Activated CD4-positive, alpha-beta T cell treated with anti-CD3 and anti-CD28 coated beads for 24 hours (primary cell): ENCODE measurements at regions not wholly inside any gene's neighbourhood (a gene's known extent, or its start where the extent isn't known, plus 50 kb on each side); places are given as distances from the start of the nearest gene placed in this dataset.
"Not testable (repeated sequence)": the region's sequence is repeated elsewhere in the genome, so short reads cannot be mapped to it uniquely, and the experiment has no call there.

Experiments used
- DNase-seq, 2 donors: peaks; one replicate each; pipeline ENCODE4 v3.0.0-alpha.2; 2020; ENCODE audit warnings: low read depth in 2 of 2

GRCh38 chr2:208686665-208687064 lies 280.1 kb downstream of the PTH2R start:
- DNase-seq, result no peak

GRCh38 chr2:208687720-208688119 lies 281.1 kb downstream of the PTH2R start:
- DNase-seq, result not testable (repeated sequence)

- DNase-seq, result no peak
These were observed 291.5 kb downstream of the PTH2R start for GRCh38 chr2:208698114-208698513.

- no peak for DNase-seq
These were observed 301.9 kb downstream of the PTH2R start for GRCh38 chr2:208708486-208708885.

GRCh38 chr2:208711598-208711997 lies 305.0 kb downstream of the PTH2R start:
- no peak for DNase-seq

- DNase-seq, result no peak
These were observed 306.6 kb downstream of the PTH2R start for GRCh38 chr2:208713066-208713745.

- DNase-seq, result no peak
These were observed 312.2 kb downstream of the PTH2R start for GRCh38 chr2:208718828-208719227.

GRCh38 chr2:208722731-208723130 lies 316.1 kb downstream of the PTH2R start:
- DNase-seq, result no peak

GRCh38 chr2:208725280-208725679 lies 318.7 kb downstream of the PTH2R start:
- no peak for DNase-seq

- no peak for DNase-seq
These were observed 319.6 kb downstream of the PTH2R start for GRCh38 chr2:208726242-208726641.

GRCh38 chr2:208751663-208752415 lies 345.2 kb downstream of the PTH2R start:
- DNase-seq, result not testable (repeated sequence)

GRCh38 chr2:208757364-208757763 lies 350.8 kb downstream of the PTH2R start:
- no peak for DNase-seq

GRCh38 chr2:208773074-208773473 lies 366.5 kb downstream of the PTH2R start:
- not testable (repeated sequence) for DNase-seq

- no peak for DNase-seq
These were observed 374.6 kb downstream of the PTH2R start for GRCh38 chr2:208781166-208781565.

- no peak for DNase-seq
These were observed 375.5 kb downstream of the PTH2R start for GRCh38 chr2:208782097-208782496.

- no peak for DNase-seq
These were observed 376.6 kb downstream of the PTH2R start for GRCh38 chr2:208783184-208783583.

GRCh38 chr2:208784774-208785173 lies 378.2 kb downstream of the PTH2R start:
- not testable (repeated sequence) for DNase-seq

GRCh38 chr2:208791257-208791656 lies 384.7 kb downstream of the PTH2R start:
- no peak for DNase-seq

- no peak for DNase-seq
These were observed 386.2 kb downstream of the PTH2R start for GRCh38 chr2:208792766-208793165.

GRCh38 chr2:208793434-208793833 lies 386.8 kb downstream of the PTH2R start:
- DNase-seq, result no peak

GRCh38 chr2:208794288-208794975 lies 387.8 kb downstream of the PTH2R start:
- DNase-seq, result no peak

- no peak for DNase-seq
These were observed 392.1 kb downstream of the PTH2R start for GRCh38 chr2:208798698-208799097.

- no peak for DNase-seq
These were observed 392.8 kb downstream of the PTH2R start for GRCh38 chr2:208799397-208799796.
